Thymus (tissue), 11 donors: ENCODE measurements at regions not wholly inside any gene's neighbourhood (a gene's known extent, or its start where the extent isn't known, plus 50 kb on each side); places are given as distances from the start of the nearest gene placed in this dataset.

ENCODE experiments used
- DNase-seq, 9 donors: peaks; one replicate each; pipeline ENCODE4 v3.0.0-alpha.2; 2013; ENCODE audit warnings: low spot score in 9 of 9, low read depth in 6 of 9, missing footprints in 1 of 9
- H3K27ac ChIP-seq, 2 donors: one replicate each; pipeline ENCODE4 v1.5.1; 2013; ENCODE audit warnings: control low read depth in 1 of 2, low read depth in 1 of 2, low read length in 1 of 2, mild to moderate bottlenecking in 1 of 2, moderate library complexity in 1 of 2
- H3K27me3 ChIP-seq, 2 donors: one replicate each; pipeline ENCODE4 v1.5.1; 2013; ENCODE audit warnings: low read length in 1 of 2; ENCODE audit not compliant: control insufficient read depth in 2 of 2, insufficient read depth in 1 of 2
- H3K36me3 ChIP-seq, 2 donors: one replicate each; pipeline ENCODE4 v1.5.1; 2013; ENCODE audit warnings: low read length in 1 of 2, mild to moderate bottlenecking in 1 of 2, moderate library complexity in 1 of 2; ENCODE audit not compliant: control insufficient read depth in 2 of 2, insufficient read depth in 2 of 2
- H3K4me1 ChIP-seq, 2 donors: one replicate each; pipeline ENCODE4 v1.5.1; 2013; ENCODE audit warnings: low read length in 2 of 2; ENCODE audit not compliant: control insufficient read depth in 2 of 2, insufficient read depth in 2 of 2
- H3K4me3 ChIP-seq, 2 donors: one replicate each; pipeline ENCODE4 v1.5.1; 2013; ENCODE audit warnings: low read length in 2 of 2, control low read depth in 1 of 2, mild to moderate bottlenecking in 1 of 2
- H3K9me3 ChIP-seq, 2 donors: one replicate each; pipeline ENCODE4 v1.5.1; 2013; ENCODE audit warnings: low read length in 1 of 2, mild to moderate bottlenecking in 1 of 2; ENCODE audit not compliant: control insufficient read depth in 2 of 2, insufficient read depth in 1 of 2
- WGBS: extraction: QIAGEN DNeasy Blood & Tissue Kit; methylation state at CpG from one replicate; pipeline ENCODE4 v1.1.7; 2013; 5-methylcytosine and 5-hydroxymethylcytosine counted together
- donor health status: healthy.

GRCh38 chr10:46223626-46224413 lies 63.0 kb upstream of the ANTXRL start:
- 99% methylated on average over 10 of the region's 10 CpGs for WGBS
- H3K9me3 ChIP-seq = peaks cover 0 to 2% of the 10 kb centered on the region in 2 donors
- no peak for DNase-seq
- H3K27ac ChIP-seq = no peak overlapping the region
- H3K4me3 ChIP-seq = no peak overlapping the region
- H3K27me3 ChIP-seq = no peaks in the 10 kb centered on the region
- H3K36me3 ChIP-seq = peaks cover 57 to 78% of the 10 kb centered on the region in 2 donors
- peaks cover 0 to 36% of the 10 kb centered on the region in 2 donors for H3K4me1 ChIP-seq

- WGBS = 96% methylated on average over 2 of the region's 2 CpGs
- Histone ChIP-seq H3K4me1 (peaks cover 0 to 38% of the 10 kb centered on the region in 2 donors), H3K4me3 (no peak overlapping the region), H3K36me3 (peaks cover 52 to 76% of the 10 kb centered on the region in 2 donors), H3K9me3 (peaks cover 0 to 3% of the 10 kb centered on the region in 2 donors), H3K27ac (no peak overlapping the region), H3K27me3 (no peaks in the 10 kb centered on the region)
- DNase-seq = no peak
Measured at GRCh38 chr10:46224414-46224682, 62.4 kb upstream of the ANTXRL start.

GRCh38 chr10:46225597-46225996 lies 61.2 kb upstream of the ANTXRL start:
- no peak overlapping the region for H3K4me3 ChIP-seq
- DNase-seq = no peak

GRCh38 chr10:46226232-46226631 lies 60.6 kb upstream of the ANTXRL start:
- Histone ChIP-seq H3K27me3 (no peaks in the 10 kb centered on the region), H3K9me3 (peaks cover 1 to 8% of the 10 kb centered on the region in 2 donors), H3K27ac (no peak overlapping the region), H3K4me3 (no peak overlapping the region), H3K36me3 (peaks cover 52 to 64% of the 10 kb centered on the region in 2 donors), H3K4me1 (peaks cover 0 to 22% of the 10 kb centered on the region in 2 donors)
- WGBS = 52% methylated on average over 2 of the region's 2 CpGs
- no peak for DNase-seq

More at GRCh38 chr10:46225597-46225996, 61.2 kb upstream of the ANTXRL start:
- Histone ChIP-seq H3K9me3 (peaks cover 0 to 3% of the 10 kb centered on the region in 2 donors), H3K27me3 (no peaks in the 10 kb centered on the region), H3K36me3 (peaks cover 50 to 65% of the 10 kb centered on the region in 2 donors), H3K27ac (no peak overlapping the region), H3K4me1 (peaks cover 0 to 26% of the 10 kb centered on the region in 2 donors)
- 96% methylated on average over 5 of the region's 5 CpGs for WGBS

- Histone ChIP-seq H3K27ac (no peak overlapping the region), H3K9me3 (peaks cover 1 to 8% of the 10 kb centered on the region in 2 donors), H3K27me3 (no peaks in the 10 kb centered on the region), H3K4me1 (peaks cover 0 to 18% of the 10 kb centered on the region in 2 donors), H3K36me3 (peaks cover 51 to 65% of the 10 kb centered on the region in 2 donors), H3K4me3 (no peak overlapping the region)
- 93% methylated on average over 7 of the region's 7 CpGs for WGBS
- no peak for DNase-seq
Measured at GRCh38 chr10:46226900-46227558, 59.8 kb upstream of the ANTXRL start.

- Histone ChIP-seq H3K27me3 (no peaks in the 10 kb centered on the region), H3K27ac (no peak overlapping the region), H3K36me3 (peaks cover 48 to 68% of the 10 kb centered on the region in 2 donors), H3K4me1 (peaks cover 0 to 18% of the 10 kb centered on the region in 2 donors), H3K9me3 (peaks cover 1 to 8% of the 10 kb centered on the region in 2 donors), H3K4me3 (no peak overlapping the region)
- 95% methylated on average over 4 of the region's 4 CpGs for WGBS
- no peak for DNase-seq
Measured at GRCh38 chr10:46227571-46227935, 59.2 kb upstream of the ANTXRL start.

GRCh38 chr10:46227936-46228562 lies 58.7 kb upstream of the ANTXRL start:
- 75% methylated on average over 6 of the region's 6 CpGs for WGBS

GRCh38 chr10:46228563-46229071 lies 58.2 kb upstream of the ANTXRL start:
- H3K9me3 ChIP-seq = peaks cover 1 to 8% of the 10 kb centered on the region in 2 donors
- peaks cover 43 to 69% of the 10 kb centered on the region in 2 donors for H3K36me3 ChIP-seq
- WGBS = 48% methylated on average over 7 of the region's 7 CpGs
- H3K27ac ChIP-seq = peak overlapping the region in 1 of 2 donors; percentile 14
- H3K4me1 ChIP-seq = peaks cover 0 to 18% of the 10 kb centered on the region in 2 donors
- peak; percentile 31 to 81 (median 44) for DNase-seq
- H3K4me3 ChIP-seq = no peak overlapping the region
- H3K27me3 ChIP-seq = no peaks in the 10 kb centered on the region

More at GRCh38 chr10:46227936-46228562, 58.7 kb upstream of the ANTXRL start:
- Histone ChIP-seq H3K36me3 (peaks cover 49 to 70% of the 10 kb centered on the region in 2 donors), H3K27me3 (no peaks in the 10 kb centered on the region), H3K4me1 (peaks cover 0 to 18% of the 10 kb centered on the region in 2 donors), H3K27ac (no peak overlapping the region), H3K4me3 (no peak overlapping the region), H3K9me3 (peaks cover 1 to 8% of the 10 kb centered on the region in 2 donors)
- DNase-seq = peak in 1 of 9 donors; percentile 24
